ENCODE measurements at regions not wholly inside any gene's neighbourhood (a gene's known extent, or its start where the extent isn't known, plus 50 kb on each side); places are given as distances from the start of the nearest gene placed in this dataset.
A peak's percentile ranks its signal among the peaks of the same experiment; 100 is the strongest.

- no peaks in the 10 kb centered on the region for H3K36me3 Mint-ChIP-seq (ENCODE audit: low read depth, unreplicated experiment)
- Histone ChIP-seq H3K4me3 (ENCODE audit: insufficient read depth, low read depth, low read length) (no peak overlapping the region), H3K27ac (ENCODE audit: low read depth, low read length) (no peak overlapping the region), H3K27me3 (ENCODE audit: insufficient read depth, low read length) (peaks cover 12% of the 10 kb centered on the region), H3K36me3 (ENCODE audit: insufficient read depth, low read length) (no peaks in the 10 kb centered on the region), H3K4me2 (ENCODE audit: low read length) (no peak overlapping the region), H3K9ac (ENCODE audit: low read length) (no peak overlapping the region), H3K79me2 (ENCODE audit: insufficient read depth, low read length) (no peaks in the 10 kb centered on the region), H3K4me1 (ENCODE audit: insufficient read depth, low read length) (peaks cover 5% of the 10 kb centered on the region), H2AFZ (ENCODE audit: low read depth, low read length) (no peak overlapping the region), H3K9me3 (ENCODE audit: insufficient read depth, low read depth, low read length) (no peaks in the 10 kb centered on the region), H4K20me1 (ENCODE audit: insufficient read depth, low read length) (no peaks in the 10 kb centered on the region)
- H3K9me3 Mint-ChIP-seq (ENCODE audit: unreplicated experiment): no peaks in the 10 kb centered on the region
- H3K4me1 Mint-ChIP-seq (ENCODE audit: low read depth, unreplicated experiment): peaks cover 54% of the 10 kb centered on the region
- FAIRE-seq (no peak), DNase-seq (ENCODE audit: low read depth) (no peak)
- peaks cover 6% of the 10 kb centered on the region for H3K27me3 Mint-ChIP-seq (ENCODE audit: low read depth, unreplicated experiment)
- TF ChIP-seq EZH2 (IDR thresholded peaks at IDR 0.05; ENCODE audit: insufficient read depth, low read length) (no peak), CTCF (IDR thresholded peaks at IDR 0.05; ENCODE audit: insufficient read depth, low read depth, low read length) (no peak)
- peak overlapping the region; percentile 12 for H3K27ac Mint-ChIP-seq (ENCODE audit: unreplicated experiment)
- no peak overlapping the region for H3K4me3 Mint-ChIP-seq (ENCODE audit: unreplicated experiment)
Observed at GRCh38 chr1:22256213-22256512, 113.3 kb upstream of the WNT4 start.

- H3K9me3 Mint-ChIP-seq (ENCODE audit: unreplicated experiment): no peaks in the 10 kb centered on the region
- no peak overlapping the region for H3K4me2 ChIP-seq (ENCODE audit: low read length)
- H3K27ac Mint-ChIP-seq (ENCODE audit: unreplicated experiment): no peak overlapping the region
- peaks cover 5% of the 10 kb centered on the region for H3K4me1 ChIP-seq (ENCODE audit: insufficient read depth, low read length)
- H3K27ac ChIP-seq (ENCODE audit: low read depth, low read length): no peak overlapping the region
- no peaks in the 10 kb centered on the region for H4K20me1 ChIP-seq (ENCODE audit: insufficient read depth, low read length)
- H2AFZ ChIP-seq (ENCODE audit: low read depth, low read length): no peak overlapping the region
- DNase-seq (ENCODE audit: low read depth) (no peak), FAIRE-seq (no peak)
- no peaks in the 10 kb centered on the region for H3K79me2 ChIP-seq (ENCODE audit: insufficient read depth, low read length)
- no peaks in the 10 kb centered on the region for H3K9me3 ChIP-seq (ENCODE audit: insufficient read depth, low read depth, low read length)
- H3K9ac ChIP-seq (ENCODE audit: low read length): no peak overlapping the region
- H3K4me3 Mint-ChIP-seq (ENCODE audit: unreplicated experiment): no peak overlapping the region
- no peak overlapping the region for H3K4me3 ChIP-seq (ENCODE audit: insufficient read depth, low read depth, low read length)
- H3K36me3 ChIP-seq (ENCODE audit: insufficient read depth, low read length): no peaks in the 10 kb centered on the region
- peaks cover 5% of the 10 kb centered on the region for H3K27me3 ChIP-seq (ENCODE audit: insufficient read depth, low read length)
- TF ChIP-seq CTCF (IDR thresholded peaks at IDR 0.05; ENCODE audit: insufficient read depth, low read depth, low read length) (no peak), EZH2 (IDR thresholded peaks at IDR 0.05; ENCODE audit: insufficient read depth, low read length) (no peak)
- H3K27me3 Mint-ChIP-seq (ENCODE audit: low read depth, unreplicated experiment): peaks cover 13% of the 10 kb centered on the region
- H3K4me1 Mint-ChIP-seq (ENCODE audit: low read depth, unreplicated experiment): peaks cover 46% of the 10 kb centered on the region
- H3K36me3 Mint-ChIP-seq (ENCODE audit: low read depth, unreplicated experiment): no peaks in the 10 kb centered on the region
Observed at GRCh38 chr1:22257290-22258275, 114.7 kb upstream of the WNT4 start.

GRCh38 chr1:22258698-22259097 is 115.8 kb upstream of the WNT4 start:
- Mint-ChIP-seq H3K27ac (ENCODE audit: unreplicated experiment) (peak overlapping the region; percentile 26), H3K9me3 (ENCODE audit: unreplicated experiment) (no peaks in the 10 kb centered on the region), H3K36me3 (ENCODE audit: low read depth, unreplicated experiment) (no peaks in the 10 kb centered on the region), H3K4me1 (ENCODE audit: low read depth, unreplicated experiment) (peaks cover 38% of the 10 kb centered on the region), H3K27me3 (ENCODE audit: low read depth, unreplicated experiment) (peaks cover 13% of the 10 kb centered on the region), H3K4me3 (ENCODE audit: unreplicated experiment) (no peak overlapping the region)
- H3K27ac ChIP-seq (ENCODE audit: low read depth, low read length): no peak overlapping the region
- no peaks in the 10 kb centered on the region for H3K9me3 ChIP-seq (ENCODE audit: insufficient read depth, low read depth, low read length)
- no peaks in the 10 kb centered on the region for H3K79me2 ChIP-seq (ENCODE audit: insufficient read depth, low read length)
- H3K4me3 ChIP-seq (ENCODE audit: insufficient read depth, low read depth, low read length): no peak overlapping the region
- TF ChIP-seq CTCF (IDR thresholded peaks at IDR 0.05; ENCODE audit: insufficient read depth, low read depth, low read length) (no peak), EZH2 (IDR thresholded peaks at IDR 0.05; ENCODE audit: insufficient read depth, low read length) (no peak)
- no peaks in the 10 kb centered on the region for H4K20me1 ChIP-seq (ENCODE audit: insufficient read depth, low read length)
- peaks cover 5% of the 10 kb centered on the region for H3K4me1 ChIP-seq (ENCODE audit: insufficient read depth, low read length)
- no peak for FAIRE-seq
- no peak for DNase-seq (ENCODE audit: low read depth)
- H3K4me2 ChIP-seq (ENCODE audit: low read length): no peak overlapping the region
- H3K9ac ChIP-seq (ENCODE audit: low read length): no peak overlapping the region
- peaks cover 5% of the 10 kb centered on the region for H3K27me3 ChIP-seq (ENCODE audit: insufficient read depth, low read length)
- H2AFZ ChIP-seq (ENCODE audit: low read depth, low read length): no peak overlapping the region
- no peaks in the 10 kb centered on the region for H3K36me3 ChIP-seq (ENCODE audit: insufficient read depth, low read length)
